GM23338 (cell line): ENCODE measurements at regions not wholly inside any gene's neighbourhood (a gene's known extent, or its start where the extent isn't known, plus 50 kb on each side); places are given as distances from the start of the nearest gene placed in this dataset.

Source experiments
- CTCF ChIP-seq, 2 experiments: fragments of 200-600 bp in 1 of 2; sonication (generic) in 1 of 2; conservative IDR thresholded peaks; 2 replicates each; pipeline versions ENCODE4 v1.5.1 to v1.6.1; 2016 to 2017; ENCODE audit warnings: antibody characterized with exemption in 2 of 2, low read depth in 2 of 2, mild to moderate bottlenecking in 2 of 2, moderate library complexity in 1 of 2
- EZH2 ChIP-seq: fragments of 200-600 bp; sonication (generic); IDR thresholded peaks from one replicate; pipeline ENCODE4 v1.8.0; 2017; ENCODE audit warnings: antibody characterized with exemption, mild to moderate bottlenecking, low read depth; ENCODE audit not compliant: unreplicated experiment
- EZH2phosphoT487 ChIP-seq: fragments of 200-600 bp; sonication (generic); IDR thresholded peaks from one replicate; pipeline ENCODE4 v1.8.1; 2018; ENCODE audit warnings: antibody characterized with exemption; ENCODE audit not compliant: unreplicated experiment

GRCh38 chr11:133739481-133739880 is 105.8 kb downstream of the SPATA19 start:
- TF ChIP-seq EZH2 (no peak), EZH2phosphoT487 (no peak), CTCF (conservative IDR thresholded peaks at IDR 0.05; ENCODE audit: low read depth in 2 of 2) (no peak)
